ENCODE measurements at regions not wholly inside any gene's neighbourhood (a gene's known extent, or its start where the extent isn't known, plus 50 kb on each side); places are given as distances from the start of the nearest gene placed in this dataset.

DNA sequence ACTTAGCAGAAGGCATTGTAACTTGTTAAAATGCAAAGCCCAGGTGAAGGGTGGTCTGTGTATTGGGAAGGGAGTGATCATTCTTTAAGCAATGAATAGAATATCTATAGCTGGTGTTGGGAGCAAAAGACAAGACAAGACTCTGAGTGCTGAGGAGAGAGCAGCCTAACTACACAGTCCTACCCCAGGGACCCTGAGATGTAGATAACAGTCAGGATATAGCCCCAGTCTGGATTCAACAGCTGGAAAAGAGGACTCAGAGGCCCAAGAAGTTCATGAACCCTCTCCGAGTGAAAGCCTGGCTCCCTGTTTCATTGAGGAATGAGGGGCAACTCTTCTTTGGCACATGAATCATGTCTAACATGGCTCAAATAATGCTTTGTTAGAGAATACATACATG, 310.7 kb upstream of the SLC14A2 start:
- Mint-ChIP-seq H3K27me3 (no peaks in the 10 kb centered on the region), H3K9me3 (no peaks in the 10 kb centered on the region), H3K36me3 (ENCODE audit: low read depth) (no peaks in the 10 kb centered on the region), H3K4me3 (no peak overlapping the region), H3K27ac (no peak overlapping the region), H3K4me1 (ENCODE audit: low read depth) (no peaks in the 10 kb centered on the region)
- Histone ChIP-seq H3K27ac (ENCODE audit: low read depth in 1 of 2, low read length in 2 of 2) (no peak overlapping the region), H3K36me3 (ENCODE audit: insufficient read depth, low read length) (no peaks in the 10 kb centered on the region), H3K4me3 (ENCODE audit: low read length) (no peak overlapping the region), H3K27me3 (ENCODE audit: control insufficient read depth in 1 of 2, insufficient read depth in 2 of 2, low read length in 2 of 2) (no peaks in the 10 kb centered on the region), H3K9me3 (ENCODE audit: control insufficient read depth in 1 of 2, insufficient read depth in 1 of 2, low read length in 2 of 2) (peaks cover 0 to 3% of the 10 kb centered on the region in 2 experiments), H3K4me1 (ENCODE audit: insufficient read depth, low read length) (no peaks in the 10 kb centered on the region)
- TF ChIP-seq, protein P1, sequence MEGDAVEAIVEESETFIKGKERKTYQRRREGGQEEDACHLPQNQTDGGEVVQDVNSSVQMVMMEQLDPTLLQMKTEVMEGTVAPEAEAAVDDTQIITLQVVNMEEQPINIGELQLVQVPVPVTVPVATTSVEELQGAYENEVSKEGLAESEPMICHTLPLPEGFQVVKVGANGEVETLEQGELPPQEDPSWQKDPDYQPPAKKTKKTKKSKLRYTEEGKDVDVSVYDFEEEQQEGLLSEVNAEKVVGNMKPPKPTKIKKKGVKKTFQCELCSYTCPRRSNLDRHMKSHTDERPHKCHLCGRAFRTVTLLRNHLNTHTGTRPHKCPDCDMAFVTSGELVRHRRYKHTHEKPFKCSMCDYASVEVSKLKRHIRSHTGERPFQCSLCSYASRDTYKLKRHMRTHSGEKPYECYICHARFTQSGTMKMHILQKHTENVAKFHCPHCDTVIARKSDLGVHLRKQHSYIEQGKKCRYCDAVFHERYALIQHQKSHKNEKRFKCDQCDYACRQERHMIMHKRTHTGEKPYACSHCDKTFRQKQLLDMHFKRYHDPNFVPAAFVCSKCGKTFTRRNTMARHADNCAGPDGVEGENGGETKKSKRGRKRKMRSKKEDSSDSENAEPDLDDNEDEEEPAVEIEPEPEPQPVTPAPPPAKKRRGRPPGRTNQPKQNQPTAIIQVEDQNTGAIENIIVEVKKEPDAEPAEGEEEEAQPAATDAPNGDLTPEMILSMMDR (IDR thresholded peaks at IDR 0.05), result no peak
- intact Hi-C loops (cut with DNase I, micrococcal nuclease), result no loop called here
- CTCF ChIA-PET, result no interaction called here
- no peak for ATAC-seq (ENCODE audit: poor library complexity)
- no peak for DNase-seq
- POLR2A ChIA-PET, result no interaction called here

DNA sequence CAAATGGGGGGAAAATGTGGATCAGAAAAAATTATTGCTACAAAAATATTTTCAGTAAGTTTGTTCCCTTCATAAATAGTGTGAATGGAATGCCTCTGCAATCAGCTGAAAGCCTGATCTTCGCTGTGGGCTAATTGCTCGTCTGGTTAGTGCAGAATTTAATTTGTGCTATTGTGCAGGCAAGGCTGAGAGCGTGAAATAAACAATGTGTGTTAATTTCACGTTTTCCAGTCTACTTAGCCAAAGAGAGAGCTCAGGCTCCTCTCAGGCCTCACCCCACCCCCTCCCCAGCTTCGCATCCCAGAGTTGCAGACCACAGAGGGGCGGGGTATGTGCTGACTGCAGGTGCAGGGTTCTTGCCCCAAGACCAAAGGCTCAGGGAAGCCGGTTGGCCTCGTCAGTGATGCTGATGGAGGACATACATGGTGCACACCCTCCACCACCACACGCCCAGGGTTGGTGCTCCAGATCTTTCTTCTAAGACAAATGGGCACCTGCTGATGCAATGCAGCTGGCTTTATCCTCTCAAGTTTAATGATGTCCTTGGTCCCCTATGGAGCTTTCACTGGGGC, 302.6 kb upstream of the SLC14A2 start:
- no peaks in the 10 kb centered on the region for H3K4me1 Mint-ChIP-seq (ENCODE audit: low read depth)
- CTCF ChIA-PET, result no interaction called here
- H3K4me1 ChIP-seq (ENCODE audit: insufficient read depth, low read length), result no peaks in the 10 kb centered on the region
- TF ChIP-seq, protein P1 (IDR thresholded peaks at IDR 0.05), result no peak
- ATAC-seq (ENCODE audit: poor library complexity) (no peak), DNase-seq (no peak)
- no peak overlapping the region for H3K27ac ChIP-seq (ENCODE audit: low read depth in 1 of 2, low read length in 2 of 2)
- intact Hi-C loops (cut with DNase I, micrococcal nuclease), result no loop called here
- no peaks in the 10 kb centered on the region for H3K27me3 ChIP-seq (ENCODE audit: control insufficient read depth in 1 of 2, insufficient read depth in 2 of 2, low read length in 2 of 2)
- POLR2A ChIA-PET, result no interaction called here
- peaks cover 0 to 4% of the 10 kb centered on the region in 2 experiments for H3K9me3 ChIP-seq (ENCODE audit: control insufficient read depth in 1 of 2, insufficient read depth in 1 of 2, low read length in 2 of 2)
- no peaks in the 10 kb centered on the region for H3K27me3 Mint-ChIP-seq
- H3K36me3 Mint-ChIP-seq (ENCODE audit: low read depth), result no peaks in the 10 kb centered on the region
- H3K27ac Mint-ChIP-seq, result no peak overlapping the region
- H3K36me3 ChIP-seq (ENCODE audit: insufficient read depth, low read length), result no peaks in the 10 kb centered on the region
- no peaks in the 10 kb centered on the region for H3K9me3 Mint-ChIP-seq
- no peak overlapping the region for H3K4me3 Mint-ChIP-seq
- no peak overlapping the region for H3K4me3 ChIP-seq (ENCODE audit: low read length)

DNA sequence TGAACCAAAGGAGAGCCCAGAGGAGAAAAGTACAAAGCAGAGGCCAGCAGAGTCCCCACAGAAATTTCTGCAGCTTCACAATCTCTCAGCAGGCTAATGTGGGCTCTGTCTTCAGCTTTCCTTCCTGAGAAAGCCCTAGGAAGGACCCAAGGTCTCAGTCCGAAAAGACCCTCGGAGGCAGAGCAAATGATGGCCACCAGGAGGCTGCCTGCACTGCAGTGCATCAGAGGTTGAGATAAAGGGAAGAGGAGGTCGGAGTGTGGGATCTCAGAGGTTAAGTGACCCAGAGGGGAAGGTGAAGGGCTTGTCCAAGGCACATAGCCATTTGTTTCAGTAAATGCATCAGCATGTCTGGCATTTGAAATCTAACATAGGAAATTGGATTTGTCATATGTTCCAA, 299.1 kb upstream of the SLC14A2 start:
- H3K36me3 ChIP-seq (ENCODE audit: insufficient read depth, low read length), result no peaks in the 10 kb centered on the region
- intact Hi-C loops (cut with DNase I, micrococcal nuclease), result no loop called here
- ChIA-PET CTCF (no interaction called here), POLR2A (no interaction called here)
- no peak overlapping the region for H3K27ac ChIP-seq (ENCODE audit: low read depth in 1 of 2, low read length in 2 of 2)
- no peaks in the 10 kb centered on the region for H3K36me3 Mint-ChIP-seq (ENCODE audit: low read depth)
- no peak for DNase-seq
- ATAC-seq (ENCODE audit: poor library complexity), result no peak
- no peak overlapping the region for H3K4me3 ChIP-seq (ENCODE audit: low read length)
- H3K27me3 ChIP-seq (ENCODE audit: control insufficient read depth in 1 of 2, insufficient read depth in 2 of 2, low read length in 2 of 2), result no peaks in the 10 kb centered on the region
- no peak overlapping the region for H3K27ac Mint-ChIP-seq
- no peaks in the 10 kb centered on the region for H3K4me1 ChIP-seq (ENCODE audit: insufficient read depth, low read length)
- H3K27me3 Mint-ChIP-seq, result no peaks in the 10 kb centered on the region
- peaks cover 0 to 11% of the 10 kb centered on the region in 2 experiments for H3K9me3 ChIP-seq (ENCODE audit: control insufficient read depth in 1 of 2, insufficient read depth in 1 of 2, low read length in 2 of 2)
- TF ChIP-seq, protein P1 (IDR thresholded peaks at IDR 0.05), result no peak
- H3K4me1 Mint-ChIP-seq (ENCODE audit: low read depth), result no peaks in the 10 kb centered on the region
- no peaks in the 10 kb centered on the region for H3K9me3 Mint-ChIP-seq
- no peak overlapping the region for H3K4me3 Mint-ChIP-seq
